HUES64 (cell line): ENCODE measurements at regions not wholly inside any gene's neighbourhood (a gene's known extent, or its start where the extent isn't known, plus 50 kb on each side); places are given as distances from the start of the nearest gene placed in this dataset.
"Not testable (repeated sequence)": the region's sequence is repeated elsewhere in the genome, so short reads cannot be mapped to it uniquely, and the experiment has no call there.

Experiments used
- H3K27ac ChIP-seq: 2 replicates; pipeline ENCODE4 v1.7.0; 2013; ENCODE audit warnings: low read depth, low read length, inconsistent platforms
- H3K27me3 ChIP-seq: 2 replicates; pipeline ENCODE4 v1.6.1; 2013; ENCODE audit warnings: mild to moderate bottlenecking, low read length; ENCODE audit not compliant: insufficient read depth
- H3K36me3 ChIP-seq: 2 replicates; pipeline ENCODE4 v1.6.1; 2013; ENCODE audit warnings: mild to moderate bottlenecking, low read length; ENCODE audit not compliant: insufficient read depth
- H3K4me1 ChIP-seq: 2 replicates; pipeline ENCODE4 v1.6.1; 2013; ENCODE audit warnings: mild to moderate bottlenecking, low read length, moderate library complexity; ENCODE audit not compliant: insufficient read depth
- H3K4me3 ChIP-seq: 2 replicates; pipeline ENCODE4 v1.5.1; 2013; ENCODE audit warnings: mild to moderate bottlenecking, low read length, moderate library complexity
- H3K9ac ChIP-seq: 2 replicates; pipeline ENCODE4 v1.6.1; 2013; ENCODE audit warnings: mild to moderate bottlenecking, low read depth, low read length
- H3K9me3 ChIP-seq: 2 replicates; pipeline ENCODE4 v1.6.1; 2013; ENCODE audit warnings: low read depth, low read length; ENCODE audit not compliant: insufficient read depth
- WGBS: fragments of 150-250, 120-280 bp; methylation state at CpG from one replicate; pipeline ENCODE4 v1.1.7; 2013; ENCODE audit warnings: missing lambda C conversion rate; 5-methylcytosine and 5-hydroxymethylcytosine counted together

- H3K36me3 ChIP-seq = no peaks in the 10 kb centered on the region
- peaks cover 5% of the 10 kb centered on the region; the same call in 1 of the 2 replicates for H3K9me3 ChIP-seq
- 96% methylated on average over 1 of the region's 1 CpG for WGBS
- no peak overlapping the region for H3K4me3 ChIP-seq
- no peaks in the 10 kb centered on the region for H3K4me1 ChIP-seq
- H3K27me3 ChIP-seq = no peaks in the 10 kb centered on the region
- no peak overlapping the region for H3K27ac ChIP-seq
- H3K9ac ChIP-seq = no peak overlapping the region
Measured at GRCh38 chr16:65384441-65384840, 262.6 kb upstream of the CDH11 start.

- H3K36me3 ChIP-seq = no peaks in the 10 kb centered on the region
- H3K9me3 ChIP-seq = no peaks in the 10 kb centered on the region
- H3K9ac ChIP-seq = no peak overlapping the region
- H3K27me3 ChIP-seq = no peaks in the 10 kb centered on the region
- H3K4me3 ChIP-seq = no peak overlapping the region
- no peak overlapping the region for H3K27ac ChIP-seq
- H3K4me1 ChIP-seq = peaks cover 9% of the 10 kb centered on the region; the same call in 1 of the 2 replicates
Measured at GRCh38 chr16:65377195-65377594, 255.3 kb upstream of the CDH11 start.

- H3K9ac ChIP-seq = no peak overlapping the region
- H3K4me1 ChIP-seq = peaks cover 9% of the 10 kb centered on the region; the same call in 1 of the 2 replicates
- no peaks in the 10 kb centered on the region for H3K27me3 ChIP-seq
- no peak overlapping the region for H3K27ac ChIP-seq
- H3K4me3 ChIP-seq = no peak overlapping the region
- H3K9me3 ChIP-seq = no peaks in the 10 kb centered on the region
- WGBS = 96% methylated on average over 3 of the region's 3 CpGs
- H3K36me3 ChIP-seq = no peaks in the 10 kb centered on the region
Measured at GRCh38 chr16:65376601-65377000, 254.7 kb upstream of the CDH11 start.

- Histone ChIP-seq H3K27me3 (no peaks in the 10 kb centered on the region), H3K36me3 (no peaks in the 10 kb centered on the region), H3K4me1 (peaks cover 9% of the 10 kb centered on the region; the same call in 1 of the 2 replicates), H3K27ac (no peak overlapping the region), H3K9me3 (no peaks in the 10 kb centered on the region), H3K4me3 (no peak overlapping the region), H3K9ac (no peak overlapping the region)
- whole genome bisulfite sequencing = 92% methylated on average over 1 of the region's 1 CpG
Measured at GRCh38 chr16:65375651-65376050, 253.8 kb upstream of the CDH11 start.

GRCh38 chr16:65373097-65373496 lies 251.2 kb upstream of the CDH11 start:
- Histone ChIP-seq H3K27ac (no peak overlapping the region), H3K9ac (no peak overlapping the region), H3K36me3 (no peaks in the 10 kb centered on the region), H3K9me3 (no peaks in the 10 kb centered on the region), H3K4me3 (no peak overlapping the region), H3K27me3 (no peaks in the 10 kb centered on the region), H3K4me1 (peaks cover 9% of the 10 kb centered on the region; the same call in 1 of the 2 replicates)
- WGBS = 86% methylated on average over 3 of the region's 3 CpGs

- Histone ChIP-seq H3K9ac (no peak overlapping the region), H3K27ac (no peak overlapping the region), H3K27me3 (no peaks in the 10 kb centered on the region)
Measured at GRCh38 chr16:65372171-65372570, 250.3 kb upstream of the CDH11 start.

GRCh38 chr16:65365732-65366715 lies 244.2 kb upstream of the CDH11 start:
- H3K27me3 ChIP-seq = no peaks in the 10 kb centered on the region
- no peak overlapping the region for H3K4me3 ChIP-seq
- H3K9me3 ChIP-seq = no peaks in the 10 kb centered on the region
- no peak overlapping the region for H3K27ac ChIP-seq
- WGBS = 89% methylated on average over 9 of the region's 9 CpGs
- H3K4me1 ChIP-seq = no peaks in the 10 kb centered on the region
- no peaks in the 10 kb centered on the region for H3K36me3 ChIP-seq
- H3K9ac ChIP-seq = no peak overlapping the region

More at GRCh38 chr16:65372171-65372570, 250.3 kb upstream of the CDH11 start:
- Histone ChIP-seq H3K4me1 (peaks cover 9% of the 10 kb centered on the region; the same call in 1 of the 2 replicates), H3K4me3 (no peak overlapping the region), H3K36me3 (no peaks in the 10 kb centered on the region), H3K9me3 (no peaks in the 10 kb centered on the region)

GRCh38 chr16:65356721-65357120 lies 234.9 kb upstream of the CDH11 start:
- 95% methylated on average over 14 of the region's 14 CpGs for WGBS
- H3K9ac ChIP-seq = not testable (repeated sequence)

GRCh38 chr16:65355706-65356105 lies 233.8 kb upstream of the CDH11 start:
- H3K27ac ChIP-seq = no peak overlapping the region
- H3K4me3 ChIP-seq = no peak overlapping the region
- no peak overlapping the region for H3K9ac ChIP-seq
- H3K9me3 ChIP-seq = peaks cover 18% of the 10 kb centered on the region
- H3K27me3 ChIP-seq = no peaks in the 10 kb centered on the region
- H3K36me3 ChIP-seq = no peaks in the 10 kb centered on the region
- H3K4me1 ChIP-seq = no peaks in the 10 kb centered on the region

More at GRCh38 chr16:65356721-65357120, 234.9 kb upstream of the CDH11 start:
- H3K4me3 ChIP-seq, H3K27me3 ChIP-seq, H3K36me3 ChIP-seq, H3K4me1 ChIP-seq, H3K27ac ChIP-seq: not testable (repeated sequence)
- H3K9me3 ChIP-seq = peaks cover 18% of the 10 kb centered on the region

- no peak overlapping the region for H3K27ac ChIP-seq
- WGBS = 100% methylated on average over 1 of the region's 1 CpG
- H3K4me1 ChIP-seq = no peaks in the 10 kb centered on the region
- no peaks in the 10 kb centered on the region for H3K36me3 ChIP-seq
- no peak overlapping the region for H3K9ac ChIP-seq
- H3K4me3 ChIP-seq = no peak overlapping the region
- H3K27me3 ChIP-seq = no peaks in the 10 kb centered on the region
- H3K9me3 ChIP-seq = peaks cover 18% of the 10 kb centered on the region
Measured at GRCh38 chr16:65353183-65353582, 231.3 kb upstream of the CDH11 start.

- no peak overlapping the region for H3K4me3 ChIP-seq
- H3K27me3 ChIP-seq = no peaks in the 10 kb centered on the region
- WGBS = 95% methylated on average over 7 of the region's 7 CpGs
- H3K27ac ChIP-seq = no peak overlapping the region
- no peaks in the 10 kb centered on the region for H3K36me3 ChIP-seq
- no peak overlapping the region for H3K9ac ChIP-seq
- H3K4me1 ChIP-seq = no peaks in the 10 kb centered on the region
- H3K9me3 ChIP-seq = no peaks in the 10 kb centered on the region
Measured at GRCh38 chr16:65349626-65350025, 227.8 kb upstream of the CDH11 start.
